ENCODE measurements at regions not wholly inside any gene's neighbourhood (a gene's known extent, or its start where the extent isn't known, plus 50 kb on each side); places are given as distances from the start of the nearest gene placed in this dataset.

GRCh38 chr6:3646616-3647362, 104.7 kb downstream of the PXDC1 start:
- no peaks in the 10 kb centered on the region for H3K4me1 ChIP-seq
- no peaks in the 10 kb centered on the region for H3K36me3 ChIP-seq (ENCODE audit: insufficient read depth in 1 of 2, low read depth in 1 of 2)
- TF ChIP-seq, protein P1, sequence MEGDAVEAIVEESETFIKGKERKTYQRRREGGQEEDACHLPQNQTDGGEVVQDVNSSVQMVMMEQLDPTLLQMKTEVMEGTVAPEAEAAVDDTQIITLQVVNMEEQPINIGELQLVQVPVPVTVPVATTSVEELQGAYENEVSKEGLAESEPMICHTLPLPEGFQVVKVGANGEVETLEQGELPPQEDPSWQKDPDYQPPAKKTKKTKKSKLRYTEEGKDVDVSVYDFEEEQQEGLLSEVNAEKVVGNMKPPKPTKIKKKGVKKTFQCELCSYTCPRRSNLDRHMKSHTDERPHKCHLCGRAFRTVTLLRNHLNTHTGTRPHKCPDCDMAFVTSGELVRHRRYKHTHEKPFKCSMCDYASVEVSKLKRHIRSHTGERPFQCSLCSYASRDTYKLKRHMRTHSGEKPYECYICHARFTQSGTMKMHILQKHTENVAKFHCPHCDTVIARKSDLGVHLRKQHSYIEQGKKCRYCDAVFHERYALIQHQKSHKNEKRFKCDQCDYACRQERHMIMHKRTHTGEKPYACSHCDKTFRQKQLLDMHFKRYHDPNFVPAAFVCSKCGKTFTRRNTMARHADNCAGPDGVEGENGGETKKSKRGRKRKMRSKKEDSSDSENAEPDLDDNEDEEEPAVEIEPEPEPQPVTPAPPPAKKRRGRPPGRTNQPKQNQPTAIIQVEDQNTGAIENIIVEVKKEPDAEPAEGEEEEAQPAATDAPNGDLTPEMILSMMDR (IDR thresholded peaks at IDR 0.05): no peak
- ATAC-seq (no peak), DNase-seq (no peak)
- no peaks in the 10 kb centered on the region for H3K9me3 ChIP-seq
- H3K27me3 ChIP-seq (ENCODE audit: insufficient read depth in 3 of 3, low read length in 2 of 3): no peaks in the 10 kb centered on the region
- H3K27ac ChIP-seq: no peak overlapping the region
- intact Hi-C loops (cut with DNase I): no loop called here
- WGBS, 3 donors: 91 to 92% (median 92%) methylated on average over 27 of the region's 27 CpGs
- H3K4me3 ChIP-seq: no peak overlapping the region

DNA sequence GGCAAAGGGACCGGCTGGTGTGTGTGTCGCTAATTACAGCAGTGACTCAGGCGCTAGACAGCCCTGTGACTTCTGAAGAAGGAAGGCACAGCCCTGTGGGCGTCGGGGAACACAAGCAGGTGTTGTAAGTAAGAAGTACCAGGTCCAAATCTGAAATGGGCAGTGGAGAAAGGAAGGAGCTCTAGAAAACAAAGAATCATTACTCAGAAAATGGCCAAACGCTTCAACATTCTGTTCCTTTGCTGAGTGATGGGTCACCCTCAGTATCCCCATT, 106.8 kb downstream of the PXDC1 start:
- ATAC-seq (peak in 2 of 4 donors; percentile 36 to 65), DNase-seq (no peak)
- Histone ChIP-seq H3K4me1 (no peaks in the 10 kb centered on the region), H3K9me3 (no peaks in the 10 kb centered on the region), H3K36me3 (ENCODE audit: insufficient read depth in 1 of 2, low read depth in 1 of 2) (no peaks in the 10 kb centered on the region), H3K27me3 (ENCODE audit: insufficient read depth in 3 of 3, low read length in 2 of 3) (no peaks in the 10 kb centered on the region), H3K27ac (no peak overlapping the region), H3K4me3 (no peak overlapping the region)
- intact Hi-C loops (cut with DNase I): no loop called here
- TF ChIP-seq, protein P1 (IDR thresholded peaks at IDR 0.05): no peak
- 40 to 52% (median 42%) methylated on average over 6 of the region's 6 CpGs for WGBS, 3 donors

GRCh38 chr6:3643921-3644738, 107.4 kb downstream of the PXDC1 start:
- no peaks in the 10 kb centered on the region for H3K9me3 ChIP-seq
- no peaks in the 10 kb centered on the region for H3K36me3 ChIP-seq (ENCODE audit: insufficient read depth in 1 of 2, low read depth in 1 of 2)
- no peaks in the 10 kb centered on the region for H3K27me3 ChIP-seq (ENCODE audit: insufficient read depth in 3 of 3, low read length in 2 of 3)
- ATAC-seq (no peak), DNase-seq (no peak)
- H3K4me3 ChIP-seq: no peak overlapping the region
- no peak overlapping the region for H3K27ac ChIP-seq
- TF ChIP-seq, protein P1 (IDR thresholded peaks at IDR 0.05): no peak
- intact Hi-C loops (cut with DNase I): no loop called here
- WGBS, 3 donors: 69 to 81% (median 69%) methylated on average over 10 of the region's 10 CpGs
- no peaks in the 10 kb centered on the region for H3K4me1 ChIP-seq

DNA sequence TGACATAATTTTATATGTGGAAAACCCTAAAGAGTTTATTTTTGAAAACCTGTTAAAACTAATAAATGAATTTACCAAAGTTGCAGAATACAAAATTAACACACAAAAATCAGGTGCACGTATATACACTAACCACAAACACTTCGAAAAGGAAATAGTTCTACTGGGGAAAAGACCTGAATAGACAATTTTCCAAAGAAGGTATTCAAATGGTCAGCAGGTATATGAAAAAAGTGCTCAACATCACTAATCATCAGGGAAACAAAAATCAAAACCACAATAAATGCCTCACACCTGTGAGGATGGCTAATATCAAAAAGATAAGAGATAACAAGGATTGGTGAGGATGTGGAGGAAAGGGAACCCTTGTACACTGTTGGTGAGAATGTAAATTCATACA, 110.6 kb downstream of the PXDC1 start:
- TF ChIP-seq, protein P1 (IDR thresholded peaks at IDR 0.05): no peak
- DNase-seq (no peak), ATAC-seq (no peak)
- no peaks in the 10 kb centered on the region for H3K27me3 ChIP-seq (ENCODE audit: insufficient read depth in 3 of 3, low read length in 2 of 3)
- H3K27ac ChIP-seq: no peak overlapping the region
- 92 to 94% (median 92%) methylated on average over 2 of the region's 2 CpGs for WGBS, 3 donors
- intact Hi-C loops (cut with DNase I): no loop called here
- H3K4me3 ChIP-seq: no peak overlapping the region
- no peaks in the 10 kb centered on the region for H3K36me3 ChIP-seq (ENCODE audit: insufficient read depth in 1 of 2, low read depth in 1 of 2)
- H3K9me3 ChIP-seq: no peaks in the 10 kb centered on the region
- no peaks in the 10 kb centered on the region for H3K4me1 ChIP-seq
